MM.1S (cell line): ENCODE measurements at regions not wholly inside any gene's neighbourhood (a gene's known extent, or its start where the extent isn't known, plus 50 kb on each side); places are given as distances from the start of the nearest gene placed in this dataset.

ENCODE experiments used
- DNase-seq: peaks from one replicate; pipeline ENCODE4 v3.0.0-alpha.2; 2015
- H2AFZ ChIP-seq: fragments of 300-600 bp; sonication (generic); 2 replicates; pipeline ENCODE4 v1.6.0; 2016; ENCODE audit warnings: antibody characterized with exemption, low read length
- H3F3A ChIP-seq: fragments of 300-600 bp; sonication (generic); 2 replicates; pipeline ENCODE4 v1.6.1; 2016; ENCODE audit warnings: mild to moderate bottlenecking, antibody characterized with exemption, low read length, moderate library complexity, mixed read lengths; ENCODE audit not compliant: insufficient read depth
- H3K27ac ChIP-seq: fragments of 300-600 bp; sonication (generic); 2 replicates; pipeline ENCODE4 v1.5.1; 2016; ENCODE audit warnings: mild to moderate bottlenecking, low read length
- H3K27me3 ChIP-seq: fragments of 300-600 bp; sonication (generic); replicated peaks from 2 replicates; pipeline ENCODE4 v1.6.0; 2016; ENCODE audit warnings: low read length; ENCODE audit not compliant: insufficient read depth
- H3K36me3 ChIP-seq: fragments of 300-600 bp; sonication (generic); replicated peaks from 2 replicates; pipeline ENCODE4 v1.6.1; 2016; ENCODE audit warnings: mild to moderate bottlenecking, low read length, mixed read lengths; ENCODE audit not compliant: insufficient read depth
- H3K4me1 ChIP-seq: fragments of 300-600 bp; sonication (generic); 2 replicates; pipeline ENCODE4 v1.6.1; 2016; ENCODE audit warnings: low read length, mixed read lengths
- H3K4me2 ChIP-seq: fragments of 300-600 bp; sonication (generic); 2 replicates; pipeline ENCODE4 v1.6.0; 2016; ENCODE audit warnings: low read depth, low read length
- H3K4me3 ChIP-seq: fragments of 300-600 bp; sonication (generic); 2 replicates; pipeline ENCODE4 v1.5.1; 2016; ENCODE audit warnings: low read length, mixed read lengths
- H3K79me2 ChIP-seq: fragments of 300-600 bp; sonication (generic); 2 replicates; pipeline ENCODE4 v1.6.1; 2016; ENCODE audit warnings: mixed run types, low read length, mixed read lengths
- H3K9ac ChIP-seq: fragments of 300-600 bp; sonication (generic); 2 replicates; pipeline ENCODE4 v1.6.1; 2016; ENCODE audit warnings: low read length, mixed read lengths
- H3K9me2 ChIP-seq: fragments of 300-600 bp; sonication (generic); replicated peaks from 2 replicates; pipeline ENCODE4 v1.6.1; 2016; ENCODE audit warnings: mild to moderate bottlenecking, low read length, mixed read lengths; ENCODE audit not compliant: insufficient read depth
- H3K9me3 ChIP-seq: fragments of 300-600 bp; sonication (generic); replicated peaks from 2 replicates; pipeline ENCODE4 v1.6.1; 2016; ENCODE audit warnings: mild to moderate bottlenecking, low read length, mixed read lengths; ENCODE audit not compliant: insufficient read depth
- H4K20me1 ChIP-seq: fragments of 300-600 bp; sonication (generic); 2 replicates; pipeline ENCODE4 v1.6.1; 2016; ENCODE audit warnings: mild to moderate bottlenecking, low read length, moderate library complexity, mixed read lengths; ENCODE audit not compliant: insufficient read depth
- CTCF ChIP-seq: fragments of 300-600 bp; sonication (generic); IDR thresholded peaks from 2 replicates; pipeline ENCODE4 v1.5.1; 2016; ENCODE audit warnings: antibody characterized with exemption, low read length, mixed read lengths
- EZH2 ChIP-seq: fragments of 300-600 bp; sonication (generic); optimal IDR thresholded peaks from 2 replicates; pipeline ENCODE3; 2017; ENCODE audit warnings: low read depth, mild to moderate bottlenecking, antibody characterized with exemption, low read length, mixed read lengths
- EZH2phosphoT487 ChIP-seq: fragments of 300-600 bp; sonication (generic); IDR thresholded peaks from 2 replicates; pipeline ENCODE4 v1.6.1; 2018; ENCODE audit warnings: antibody characterized with exemption, low read length

DNA sequence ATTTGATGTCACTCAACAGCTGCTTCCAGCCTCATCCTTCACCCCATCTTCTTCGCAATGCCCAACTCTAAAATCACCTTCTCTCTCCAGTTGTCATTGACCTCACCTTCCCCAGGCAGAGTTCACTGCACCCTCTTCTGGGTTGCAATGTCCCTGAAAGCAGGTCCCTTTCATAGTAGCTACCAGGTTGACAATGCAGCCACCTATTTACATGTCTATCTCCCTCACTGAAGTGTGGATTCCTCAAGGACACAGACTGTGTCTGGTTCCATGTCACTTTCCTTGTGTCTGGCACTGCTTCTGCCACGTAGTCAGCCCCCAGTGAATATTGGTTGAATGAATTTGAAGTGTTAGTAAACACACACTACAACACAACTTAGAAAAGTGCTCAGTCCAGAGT lies 445.5 kb upstream of the WWC1 start:
- Histone ChIP-seq H3K36me3 (no peaks in the 10 kb centered on the region), H3K9me3 (no peaks in the 10 kb centered on the region), H3K9me2 (no peaks in the 10 kb centered on the region), H4K20me1 (no peaks in the 10 kb centered on the region), H3F3A (no peaks in the 10 kb centered on the region), H3K9ac (no peak overlapping the region), H3K4me1 (no peaks in the 10 kb centered on the region), H3K4me2 (no peak overlapping the region), H3K27ac (no peak overlapping the region), H3K79me2 (no peaks in the 10 kb centered on the region), H2AFZ (no peak overlapping the region), H3K27me3 (no peaks in the 10 kb centered on the region), H3K4me3 (no peak overlapping the region)
- DNase-seq: no peak
- no peak for TF ChIP-seq CTCF
- TF ChIP-seq EZH2phosphoT487: no peak
- no peak for TF ChIP-seq EZH2

GRCh38 chr5:167849874-167850273 lies 441.6 kb upstream of the WWC1 start:
- no peaks in the 10 kb centered on the region for H3K27me3 ChIP-seq
- no peak for TF ChIP-seq CTCF
- TF ChIP-seq EZH2phosphoT487: no peak
- no peak for TF ChIP-seq EZH2

GRCh38 chr5:167850911-167851310 lies 440.5 kb upstream of the WWC1 start:
- Histone ChIP-seq H3F3A (no peaks in the 10 kb centered on the region), H3K4me3 (no peak overlapping the region), H3K9ac (no peak overlapping the region), H3K36me3 (no peaks in the 10 kb centered on the region), H4K20me1 (no peaks in the 10 kb centered on the region), H3K27me3 (no peaks in the 10 kb centered on the region), H2AFZ (no peak overlapping the region), H3K27ac (no peak overlapping the region), H3K9me2 (no peaks in the 10 kb centered on the region), H3K9me3 (no peaks in the 10 kb centered on the region), H3K79me2 (no peaks in the 10 kb centered on the region), H3K4me2 (no peak overlapping the region), H3K4me1 (no peaks in the 10 kb centered on the region)
- no peak for DNase-seq
- TF ChIP-seq EZH2 (no peak), CTCF (no peak), EZH2phosphoT487 (no peak)

More at GRCh38 chr5:167849874-167850273, 441.6 kb upstream of the WWC1 start:
- Histone ChIP-seq H3F3A (no peaks in the 10 kb centered on the region), H3K9me2 (no peaks in the 10 kb centered on the region), H3K9ac (no peak overlapping the region), H3K4me3 (no peak overlapping the region), H3K4me1 (no peaks in the 10 kb centered on the region), H3K4me2 (no peak overlapping the region), H2AFZ (no peak overlapping the region), H3K36me3 (no peaks in the 10 kb centered on the region), H3K27ac (no peak overlapping the region), H4K20me1 (no peaks in the 10 kb centered on the region), H3K9me3 (no peaks in the 10 kb centered on the region), H3K79me2 (no peaks in the 10 kb centered on the region)
- no peak for DNase-seq

- Histone ChIP-seq H3K4me3 (no peak overlapping the region), H3K9me3 (no peaks in the 10 kb centered on the region), H3K27me3 (no peaks in the 10 kb centered on the region), H3K9me2 (no peaks in the 10 kb centered on the region), H3K4me2 (no peak overlapping the region), H4K20me1 (no peaks in the 10 kb centered on the region), H3F3A (no peaks in the 10 kb centered on the region), H3K36me3 (no peaks in the 10 kb centered on the region), H2AFZ (no peak overlapping the region), H3K79me2 (no peaks in the 10 kb centered on the region), H3K9ac (no peak overlapping the region), H3K27ac (no peak overlapping the region), H3K4me1 (no peaks in the 10 kb centered on the region)
- DNase-seq: no peak
- TF ChIP-seq EZH2phosphoT487 (no peak), CTCF (no peak), EZH2 (no peak)
Measured at GRCh38 chr5:167851416-167851815, 440.0 kb upstream of the WWC1 start.
